ENCODE measurements at regions not wholly inside any gene's neighbourhood (a gene's known extent, or its start where the extent isn't known, plus 50 kb on each side); places are given as distances from the start of the nearest gene placed in this dataset.

DNA sequence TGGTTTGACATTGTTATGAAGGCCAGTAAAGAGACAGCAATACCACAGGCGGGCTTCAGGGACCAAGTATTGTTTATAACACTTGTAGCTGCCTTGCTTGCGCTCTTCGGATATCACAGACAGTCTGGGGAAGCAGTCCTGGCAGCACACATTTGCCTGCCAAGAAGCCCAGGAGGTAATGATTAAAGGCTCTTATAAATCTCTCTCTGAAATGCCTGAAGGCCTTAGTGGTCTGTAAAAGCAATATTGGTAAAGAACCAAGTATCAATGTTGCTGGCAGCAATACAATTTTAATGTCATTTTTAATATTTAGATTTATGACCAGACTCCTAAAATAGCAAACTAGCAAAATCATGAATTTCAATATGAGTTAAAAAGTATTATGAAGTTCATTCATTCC is 1312.4 kb downstream of the PCDH9 start:
- H3K4me2 ChIP-seq: no peak overlapping the region
- H3K79me2 ChIP-seq: no peaks in the 10 kb centered on the region
- no peaks in the 10 kb centered on the region for H3K9me3 ChIP-seq (ENCODE audit: low read depth)
- no peaks in the 10 kb centered on the region for H3K9me2 ChIP-seq (replicated peaks; ENCODE audit: insufficient read depth)
- no peak overlapping the region for H3K4me3 ChIP-seq
- no peaks in the 10 kb centered on the region for H3K4me1 ChIP-seq (ENCODE audit: insufficient read depth)
- H3K27ac ChIP-seq: no peak overlapping the region
- WGBS (ENCODE audit: low lambda C conversion rate, missing lambda C conversion rate): 59% methylated on average over 3 of the region's 3 CpGs
- no peaks in the 10 kb centered on the region for H4K20me1 ChIP-seq (ENCODE audit: insufficient read depth, poor library complexity, severe bottlenecking)
- TF ChIP-seq EZH2 (IDR thresholded peaks at IDR 0.05; ENCODE audit: borderline replicate concordance) (no peak), EZH2phosphoT487 (IDR thresholded peaks at IDR 0.05; ENCODE audit: low read depth, severe bottlenecking, unreplicated experiment) (no peak), CTCF (IDR thresholded peaks at IDR 0.05; ENCODE audit: poor library complexity) (no peak)
- H3K27me3 ChIP-seq: no peaks in the 10 kb centered on the region
- H2AFZ ChIP-seq: no peak overlapping the region
- peak; percentile 9 for DNase-seq (ENCODE audit: low spot score)
- no peaks in the 10 kb centered on the region for H3K36me3 ChIP-seq (replicated peaks; ENCODE audit: insufficient read depth, low read depth)

DNA sequence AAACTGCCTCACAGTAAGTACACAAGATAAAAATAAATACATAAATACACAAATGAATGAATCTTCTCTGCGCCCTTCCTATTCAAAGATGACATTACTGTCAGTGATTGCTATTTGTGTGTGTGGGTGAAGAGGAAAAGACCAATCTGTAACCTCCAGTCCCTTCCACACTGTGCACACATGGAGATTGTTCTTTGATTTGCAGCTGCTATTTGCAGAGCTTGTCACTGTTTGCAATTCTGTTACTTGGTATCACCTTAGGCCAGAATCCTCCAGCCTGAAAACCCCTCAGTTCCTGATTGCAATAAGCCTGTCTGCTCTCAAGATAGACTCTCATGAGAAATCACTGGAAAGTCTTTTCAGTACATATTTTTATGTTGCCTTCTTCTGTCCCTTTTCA is 1314.9 kb downstream of the PCDH9 start:
- H3K27me3 ChIP-seq: no peaks in the 10 kb centered on the region
- H3K27ac ChIP-seq: no peak overlapping the region
- H3K9me2 ChIP-seq (replicated peaks; ENCODE audit: insufficient read depth): no peaks in the 10 kb centered on the region
- no peaks in the 10 kb centered on the region for H3K79me2 ChIP-seq
- 84% methylated on average over 1 of the region's 1 CpG for WGBS (ENCODE audit: low lambda C conversion rate, missing lambda C conversion rate)
- H3K9me3 ChIP-seq (ENCODE audit: low read depth): no peaks in the 10 kb centered on the region
- TF ChIP-seq CTCF (IDR thresholded peaks at IDR 0.05; ENCODE audit: poor library complexity) (no peak), EZH2 (IDR thresholded peaks at IDR 0.05; ENCODE audit: borderline replicate concordance) (no peak), EZH2phosphoT487 (IDR thresholded peaks at IDR 0.05; ENCODE audit: low read depth, severe bottlenecking, unreplicated experiment) (no peak)
- H3K4me3 ChIP-seq: no peak overlapping the region
- no peak overlapping the region for H2AFZ ChIP-seq
- no peaks in the 10 kb centered on the region for H3K4me1 ChIP-seq (ENCODE audit: insufficient read depth)
- H4K20me1 ChIP-seq (ENCODE audit: insufficient read depth, poor library complexity, severe bottlenecking): no peaks in the 10 kb centered on the region
- H3K4me2 ChIP-seq: no peak overlapping the region
- H3K36me3 ChIP-seq (replicated peaks; ENCODE audit: insufficient read depth, low read depth): no peaks in the 10 kb centered on the region
- DNase-seq (ENCODE audit: low spot score): peak; percentile 6

DNA sequence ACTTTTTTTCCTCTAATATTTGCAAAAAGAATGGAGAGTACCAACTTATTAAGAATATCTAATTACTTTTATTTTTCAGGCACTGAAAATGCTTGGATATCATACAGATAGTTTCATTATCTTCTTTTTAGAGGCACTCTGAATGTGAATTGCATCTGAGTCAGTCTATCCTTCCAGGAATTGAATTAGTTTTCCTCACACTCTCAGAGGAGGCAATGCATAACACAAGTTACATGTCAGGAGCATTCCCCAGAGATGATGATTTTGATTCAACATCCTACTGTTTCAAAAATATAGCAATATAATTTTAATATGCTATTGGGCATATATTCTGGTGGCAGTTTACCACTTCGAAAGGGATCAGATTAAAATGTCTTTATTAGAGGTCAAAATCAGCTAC is 1315.4 kb downstream of the PCDH9 start:
- H3K27me3 ChIP-seq: no peaks in the 10 kb centered on the region
- no peaks in the 10 kb centered on the region for H3K9me3 ChIP-seq (ENCODE audit: low read depth)
- H3K4me1 ChIP-seq (ENCODE audit: insufficient read depth): no peaks in the 10 kb centered on the region
- H3K36me3 ChIP-seq (replicated peaks; ENCODE audit: insufficient read depth, low read depth): no peaks in the 10 kb centered on the region
- DNase-seq (ENCODE audit: low spot score): no peak
- no peaks in the 10 kb centered on the region for H3K9me2 ChIP-seq (replicated peaks; ENCODE audit: insufficient read depth)
- TF ChIP-seq EZH2 (IDR thresholded peaks at IDR 0.05; ENCODE audit: borderline replicate concordance) (no peak), CTCF (IDR thresholded peaks at IDR 0.05; ENCODE audit: poor library complexity) (no peak), EZH2phosphoT487 (IDR thresholded peaks at IDR 0.05; ENCODE audit: low read depth, severe bottlenecking, unreplicated experiment) (no peak)
- 89% methylated on average over 1 of the region's 1 CpG for WGBS (ENCODE audit: low lambda C conversion rate, missing lambda C conversion rate)
- no peak overlapping the region for H2AFZ ChIP-seq
- H3K4me3 ChIP-seq: no peak overlapping the region
- no peak overlapping the region for H3K27ac ChIP-seq
- H3K4me2 ChIP-seq: no peak overlapping the region
- no peaks in the 10 kb centered on the region for H4K20me1 ChIP-seq (ENCODE audit: insufficient read depth, poor library complexity, severe bottlenecking)
- no peaks in the 10 kb centered on the region for H3K79me2 ChIP-seq

DNA sequence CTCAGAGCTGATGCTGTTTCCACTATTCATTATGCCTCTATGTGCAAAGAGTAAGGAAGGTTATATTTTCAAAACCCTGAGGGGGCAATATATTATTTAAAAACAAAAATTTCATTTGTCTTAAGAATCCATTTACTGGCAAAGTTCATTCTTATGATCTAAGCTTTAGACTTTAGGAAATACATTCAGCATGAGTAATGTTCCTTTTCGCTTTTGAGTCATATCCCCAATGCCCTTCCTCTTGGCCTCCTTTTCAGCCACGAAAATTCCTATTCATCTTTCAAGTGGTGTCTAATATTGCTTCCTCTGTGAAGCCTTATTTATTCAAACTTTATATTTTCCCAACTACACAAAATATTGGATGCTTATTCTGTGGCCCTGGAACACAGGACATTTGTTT is 1317.0 kb downstream of the PCDH9 start:
- no peak for TF ChIP-seq EZH2phosphoT487 (IDR thresholded peaks at IDR 0.05; ENCODE audit: low read depth, severe bottlenecking, unreplicated experiment)
- TF ChIP-seq EZH2 (IDR thresholded peaks at IDR 0.05; ENCODE audit: borderline replicate concordance): no peak
- TF ChIP-seq CTCF (IDR thresholded peaks at IDR 0.05; ENCODE audit: poor library complexity): no peak
- no peak overlapping the region for H3K4me2 ChIP-seq
- H3K9me2 ChIP-seq (replicated peaks; ENCODE audit: insufficient read depth): no peaks in the 10 kb centered on the region
- H3K9me3 ChIP-seq (ENCODE audit: low read depth): no peaks in the 10 kb centered on the region
- WGBS (ENCODE audit: low lambda C conversion rate, missing lambda C conversion rate): 68% methylated on average over 2 of the region's 2 CpGs
- no peaks in the 10 kb centered on the region for H3K36me3 ChIP-seq (replicated peaks; ENCODE audit: insufficient read depth, low read depth)
- H3K4me1 ChIP-seq (ENCODE audit: insufficient read depth): no peaks in the 10 kb centered on the region
- no peaks in the 10 kb centered on the region for H3K79me2 ChIP-seq
- no peak overlapping the region for H3K27ac ChIP-seq
- no peaks in the 10 kb centered on the region for H4K20me1 ChIP-seq (ENCODE audit: insufficient read depth, poor library complexity, severe bottlenecking)
- no peak overlapping the region for H3K4me3 ChIP-seq
- no peaks in the 10 kb centered on the region for H3K27me3 ChIP-seq
- no peak for DNase-seq (ENCODE audit: low spot score)
- no peak overlapping the region for H2AFZ ChIP-seq

Data from hepatocyte (in vitro differentiated cells).